ENCODE measurements at regions not wholly inside any gene's neighbourhood (a gene's known extent, or its start where the extent isn't known, plus 50 kb on each side); places are given as distances from the start of the nearest gene placed in this dataset.

GRCh38 chr5:167595196-167595595, 696.2 kb upstream of the WWC1 start:
- no peak for DNase-seq (ENCODE audit: low spot score)

GRCh38 chr5:167598166-167598565, 693.3 kb upstream of the WWC1 start:
- DNase-seq (ENCODE audit: low spot score) = no peak

- DNase-seq (ENCODE audit: low spot score) = no peak
These were observed 689.4 kb upstream of the WWC1 start for GRCh38 chr5:167602067-167602466.

GRCh38 chr5:167603135-167603534, 688.3 kb upstream of the WWC1 start:
- no peak for DNase-seq (ENCODE audit: low spot score)

- DNase-seq (ENCODE audit: low spot score) = no peak
These were observed 682.8 kb upstream of the WWC1 start for GRCh38 chr5:167608390-167609272.

GRCh38 chr5:167614294-167615021, 677.0 kb upstream of the WWC1 start:
- no peak for DNase-seq (ENCODE audit: low spot score)

GRCh38 chr5:167616043-167616890, 675.2 kb upstream of the WWC1 start:
- no peak for DNase-seq (ENCODE audit: low spot score)

- DNase-seq (ENCODE audit: low spot score) = no peak
These were observed 668.1 kb upstream of the WWC1 start for GRCh38 chr5:167623354-167623753.

- no peak for DNase-seq (ENCODE audit: low spot score)
These were observed 667.4 kb upstream of the WWC1 start for GRCh38 chr5:167624053-167624452.

GRCh38 chr5:167626341-167627123, 664.9 kb upstream of the WWC1 start:
- no peak for DNase-seq (ENCODE audit: low spot score)

- no peak for DNase-seq (ENCODE audit: low spot score)
These were observed 661.8 kb upstream of the WWC1 start for GRCh38 chr5:167629634-167630033.

- DNase-seq (ENCODE audit: low spot score) = no peak
These were observed 660.3 kb upstream of the WWC1 start for GRCh38 chr5:167631191-167631590.

- DNase-seq (ENCODE audit: low spot score) = no peak
These were observed 658.3 kb upstream of the WWC1 start for GRCh38 chr5:167633114-167633513.

GRCh38 chr5:167633931-167634341, 657.5 kb upstream of the WWC1 start:
- no peak for DNase-seq (ENCODE audit: low spot score)

GRCh38 chr5:167634432-167634831, 657.0 kb upstream of the WWC1 start:
- DNase-seq (ENCODE audit: low spot score) = no peak

GRCh38 chr5:167638816-167639215, 652.6 kb upstream of the WWC1 start:
- DNase-seq (ENCODE audit: low spot score) = no peak

- DNase-seq (ENCODE audit: low spot score) = no peak
These were observed 652.2 kb upstream of the WWC1 start for GRCh38 chr5:167639273-167639672.

GRCh38 chr5:167639766-167640165, 651.7 kb upstream of the WWC1 start:
- no peak for DNase-seq (ENCODE audit: low spot score)

- DNase-seq (ENCODE audit: low spot score) = no peak
These were observed 649.3 kb upstream of the WWC1 start for GRCh38 chr5:167642181-167642580.

- no peak for DNase-seq (ENCODE audit: low spot score)
These were observed 648.5 kb upstream of the WWC1 start for GRCh38 chr5:167642779-167643517.
